ENCODE measurements at regions not wholly inside any gene's neighbourhood (a gene's known extent, or its start where the extent isn't known, plus 50 kb on each side); places are given as distances from the start of the nearest gene placed in this dataset.

DNA sequence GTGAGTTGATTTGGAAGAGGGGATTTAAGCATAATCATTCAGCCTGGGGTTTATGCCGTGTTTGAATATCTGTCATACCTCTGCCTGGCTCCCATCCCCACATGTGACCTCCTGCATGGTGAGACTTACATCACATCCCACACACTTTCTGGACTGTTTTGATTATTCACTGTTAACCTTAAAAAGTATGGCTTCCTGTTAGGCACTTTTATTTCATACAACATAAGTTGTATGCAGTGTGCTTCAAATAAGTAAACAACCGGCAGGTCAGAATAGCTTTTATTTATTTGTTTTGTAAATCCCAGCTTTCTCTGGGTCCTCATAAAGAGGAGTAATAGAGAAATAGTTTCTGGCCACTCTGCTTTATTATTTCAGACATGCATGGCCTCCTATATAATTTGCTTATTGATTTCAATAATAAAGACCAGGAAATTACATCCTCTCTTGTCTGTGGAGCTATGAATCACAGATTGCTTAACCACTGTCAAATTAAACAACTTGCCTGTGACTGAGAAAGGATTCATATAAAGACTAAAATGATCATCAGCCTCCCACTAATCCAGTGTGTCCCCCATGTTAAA, 376.8 kb upstream of the ZFP42 start:
- H3K4me3 ChIP-seq, result no peak overlapping the region
- WGBS, 4 donors, result 68 to 78% (median 72%) methylated on average over 2 of the region's 2 CpGs
- DNase-seq, result no peak
- H3K9me3 ChIP-seq (replicated peaks in 1 of 3), result peaks cover 0 to 2% (median 0%) of the 10 kb centered on the region in 3 donors
- intact Hi-C loops (cut with DNase I), result no loop called here
- H3K27me3 ChIP-seq, result no peaks in the 10 kb centered on the region
- TF ChIP-seq POLR2A (IDR thresholded peaks at IDR 0.05), result no peak
- TF ChIP-seq, protein P1, sequence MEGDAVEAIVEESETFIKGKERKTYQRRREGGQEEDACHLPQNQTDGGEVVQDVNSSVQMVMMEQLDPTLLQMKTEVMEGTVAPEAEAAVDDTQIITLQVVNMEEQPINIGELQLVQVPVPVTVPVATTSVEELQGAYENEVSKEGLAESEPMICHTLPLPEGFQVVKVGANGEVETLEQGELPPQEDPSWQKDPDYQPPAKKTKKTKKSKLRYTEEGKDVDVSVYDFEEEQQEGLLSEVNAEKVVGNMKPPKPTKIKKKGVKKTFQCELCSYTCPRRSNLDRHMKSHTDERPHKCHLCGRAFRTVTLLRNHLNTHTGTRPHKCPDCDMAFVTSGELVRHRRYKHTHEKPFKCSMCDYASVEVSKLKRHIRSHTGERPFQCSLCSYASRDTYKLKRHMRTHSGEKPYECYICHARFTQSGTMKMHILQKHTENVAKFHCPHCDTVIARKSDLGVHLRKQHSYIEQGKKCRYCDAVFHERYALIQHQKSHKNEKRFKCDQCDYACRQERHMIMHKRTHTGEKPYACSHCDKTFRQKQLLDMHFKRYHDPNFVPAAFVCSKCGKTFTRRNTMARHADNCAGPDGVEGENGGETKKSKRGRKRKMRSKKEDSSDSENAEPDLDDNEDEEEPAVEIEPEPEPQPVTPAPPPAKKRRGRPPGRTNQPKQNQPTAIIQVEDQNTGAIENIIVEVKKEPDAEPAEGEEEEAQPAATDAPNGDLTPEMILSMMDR (IDR thresholded peaks at IDR 0.05), result no peak
- H3K27ac ChIP-seq, result no peak overlapping the region
- H3K36me3 ChIP-seq (replicated peaks in 1 of 2), result no peaks in the 10 kb centered on the region
- H3K4me1 ChIP-seq (replicated peaks in 1 of 2), result no peaks in the 10 kb centered on the region

DNA sequence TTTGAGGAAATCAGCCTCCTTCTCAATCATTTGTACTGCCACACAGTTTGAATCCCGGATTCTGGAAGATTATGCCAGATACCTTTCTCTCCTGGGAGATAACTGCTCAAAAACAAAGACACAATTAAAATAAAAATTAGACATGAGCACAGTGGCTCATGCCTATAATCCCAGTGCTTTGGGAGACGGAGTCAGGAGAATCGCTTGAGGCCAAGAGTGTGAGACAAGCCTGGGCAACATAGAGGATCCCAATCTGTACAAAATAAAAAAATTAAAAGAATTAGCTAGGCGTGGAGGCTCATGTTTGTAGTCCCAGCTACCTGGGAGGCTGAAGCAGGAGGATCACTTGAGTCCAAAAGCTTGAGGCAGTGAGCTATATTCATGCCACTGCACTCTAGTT, 376.3 kb upstream of the ZFP42 start:
- Histone ChIP-seq H3K27me3 (no peaks in the 10 kb centered on the region), H3K27ac (no peak overlapping the region), H3K4me3 (no peak overlapping the region), H3K36me3 (replicated peaks in 1 of 2) (no peaks in the 10 kb centered on the region), H3K9me3 (replicated peaks in 1 of 3) (peaks cover 0 to 7% (median 0%) of the 10 kb centered on the region in 3 donors), H3K4me1 (replicated peaks in 1 of 2) (no peaks in the 10 kb centered on the region)
- TF ChIP-seq, protein P1 (IDR thresholded peaks at IDR 0.05), result no peak
- no peak for TF ChIP-seq POLR2A (IDR thresholded peaks at IDR 0.05)
- 56 to 86% (median 75%) methylated on average over 4 of the region's 4 CpGs for WGBS, 4 donors
- intact Hi-C loops (cut with DNase I), result no loop called here
- DNase-seq, result no peak

DNA sequence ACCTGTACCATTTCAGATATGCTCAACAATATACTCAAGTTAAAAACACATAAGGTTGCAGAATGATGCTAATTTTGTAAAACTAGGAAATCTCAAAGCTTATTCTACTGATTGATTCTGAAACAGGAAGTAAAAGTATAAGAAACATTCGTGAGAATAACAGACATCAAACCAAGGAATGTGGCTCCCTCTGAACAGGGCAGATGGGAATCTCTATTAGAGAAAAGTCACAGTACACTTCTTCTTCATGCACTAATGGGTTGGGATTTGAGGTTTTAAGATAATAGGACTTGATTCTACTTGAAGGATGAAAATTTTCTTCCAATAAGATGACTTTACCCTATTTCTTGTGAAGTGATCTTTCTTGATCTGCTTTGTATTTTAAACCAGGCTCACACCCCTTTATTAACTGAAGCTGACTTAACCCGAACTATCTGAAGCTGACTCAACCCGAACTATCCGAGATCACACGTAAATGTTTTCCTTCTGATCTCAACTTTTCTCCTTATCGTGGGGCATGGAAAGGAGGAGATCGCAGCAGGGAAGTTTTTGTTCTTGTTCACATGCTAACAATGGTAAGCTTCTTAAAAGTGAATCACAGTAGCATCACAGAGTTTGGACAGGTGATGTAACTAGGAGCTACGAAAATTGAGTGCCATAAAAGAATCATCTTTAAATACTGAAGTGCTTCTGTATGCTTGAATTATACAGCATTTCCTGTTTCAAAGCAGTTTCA, 363.1 kb upstream of the ZFP42 start:
- 68 to 72% (median 72%) methylated on average over 8 of the region's 8 CpGs for WGBS, 4 donors
- no peaks in the 10 kb centered on the region for H3K36me3 ChIP-seq (replicated peaks in 1 of 2)
- DNase-seq, result no peak
- H3K4me3 ChIP-seq, result no peak overlapping the region
- intact Hi-C loops (cut with DNase I), result no loop called here
- no peak overlapping the region for H3K27ac ChIP-seq
- H3K4me1 ChIP-seq (replicated peaks in 1 of 2), result no peaks in the 10 kb centered on the region
- TF ChIP-seq, protein P1 (IDR thresholded peaks at IDR 0.05), result no peak
- TF ChIP-seq POLR2A (IDR thresholded peaks at IDR 0.05), result no peak
- no peaks in the 10 kb centered on the region for H3K9me3 ChIP-seq (replicated peaks in 1 of 3)
- no peaks in the 10 kb centered on the region for H3K27me3 ChIP-seq

DNA sequence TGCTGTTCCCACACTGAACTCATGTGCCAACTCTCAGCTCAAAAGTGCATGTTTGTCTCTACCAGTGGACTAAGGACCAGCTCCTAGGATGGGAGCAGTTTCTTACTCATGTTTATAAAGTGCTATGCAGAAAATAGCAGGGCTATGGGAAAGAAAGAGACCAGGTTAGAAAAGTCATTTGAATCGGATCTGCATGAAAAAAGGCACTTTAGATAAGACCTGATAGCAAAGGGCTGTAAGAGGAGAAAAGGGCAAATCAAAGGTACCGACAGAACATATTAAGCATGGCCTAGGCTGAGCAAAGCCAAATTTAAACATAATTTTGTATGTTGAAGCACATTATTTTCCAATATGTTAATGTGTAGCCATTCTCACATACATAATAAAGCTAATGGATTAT, 362.3 kb upstream of the ZFP42 start:
- TF ChIP-seq, protein P1 (IDR thresholded peaks at IDR 0.05), result no peak
- no peak for TF ChIP-seq POLR2A (IDR thresholded peaks at IDR 0.05)
- DNase-seq, result no peak
- H3K4me3 ChIP-seq, result no peak overlapping the region
- H3K27ac ChIP-seq, result no peak overlapping the region
- H3K4me1 ChIP-seq (replicated peaks in 1 of 2), result no peaks in the 10 kb centered on the region
- H3K27me3 ChIP-seq, result no peaks in the 10 kb centered on the region
- WGBS, 4 donors, result 69 to 79% (median 75%) methylated on average over 2 of the region's 2 CpGs
- H3K9me3 ChIP-seq (replicated peaks in 1 of 3), result no peaks in the 10 kb centered on the region
- intact Hi-C loops (cut with DNase I), result no loop called here
- no peaks in the 10 kb centered on the region for H3K36me3 ChIP-seq (replicated peaks in 1 of 2)
